Stimulated activated CD4-positive, alpha-beta T cell treated with anti-CD3 and anti-CD28 coated beads, Interleukin-15, amount 100 ng/mL, for 1 hour (primary cell): ENCODE measurements at regions not wholly inside any gene's neighbourhood (a gene's known extent, or its start where the extent isn't known, plus 50 kb on each side); places are given as distances from the start of the nearest gene placed in this dataset.

Experiments used
- DNase-seq, 2 donors: peaks; one replicate each; pipeline ENCODE4 v3.0.0-alpha.2; 2020; ENCODE audit warnings: low read depth in 1 of 2, low spot score in 1 of 2

- DNase-seq, result no peak
These were observed 766.3 kb downstream of the SLC4A3 start for GRCh38 chr2:220393711-220394110.

- DNase-seq, result no peak
These were observed 767.0 kb downstream of the SLC4A3 start for GRCh38 chr2:220394433-220394832.

- no peak for DNase-seq
These were observed 768.9 kb downstream of the SLC4A3 start for GRCh38 chr2:220396287-220396686.

GRCh38 chr2:220410296-220410695, 782.9 kb downstream of the SLC4A3 start:
- DNase-seq, result no peak

GRCh38 chr2:220417503-220417902, 790.1 kb downstream of the SLC4A3 start:
- DNase-seq, result no peak

GRCh38 chr2:220419647-220420046, 792.2 kb downstream of the SLC4A3 start:
- DNase-seq, result no peak

- no peak for DNase-seq
These were observed 793.4 kb downstream of the SLC4A3 start for GRCh38 chr2:220420820-220421219.

GRCh38 chr2:220422676-220423075, 795.2 kb downstream of the SLC4A3 start:
- no peak for DNase-seq

- DNase-seq, result no peak
These were observed 797.1 kb downstream of the SLC4A3 start for GRCh38 chr2:220424561-220424960.

- no peak for DNase-seq
These were observed 805.2 kb downstream of the SLC4A3 start for GRCh38 chr2:220432645-220433044.

GRCh38 chr2:220433131-220433530, 805.7 kb downstream of the SLC4A3 start:
- DNase-seq, result no peak

- no peak for DNase-seq
These were observed 807.0 kb downstream of the SLC4A3 start for GRCh38 chr2:220434385-220434784.

GRCh38 chr2:220437938-220438337, 810.5 kb downstream of the SLC4A3 start:
- DNase-seq, result no peak

GRCh38 chr2:220440731-220441130, 813.3 kb downstream of the SLC4A3 start:
- no peak for DNase-seq

- no peak for DNase-seq
These were observed 814.0 kb downstream of the SLC4A3 start for GRCh38 chr2:220441404-220441803.

- no peak for DNase-seq
These were observed 814.6 kb downstream of the SLC4A3 start for GRCh38 chr2:220442012-220442411.

- DNase-seq, result no peak
These were observed 818.1 kb downstream of the SLC4A3 start for GRCh38 chr2:220445429-220446105.

- DNase-seq, result no peak
These were observed 818.8 kb downstream of the SLC4A3 start for GRCh38 chr2:220446106-220446712.

GRCh38 chr2:220450846-220451245, 823.4 kb downstream of the SLC4A3 start:
- DNase-seq, result no peak

- no peak for DNase-seq
These were observed 824.0 kb downstream of the SLC4A3 start for GRCh38 chr2:220451438-220451837.

- no peak for DNase-seq
These were observed 825.1 kb downstream of the SLC4A3 start for GRCh38 chr2:220452561-220452960.

- DNase-seq, result no peak
These were observed 828.0 kb downstream of the SLC4A3 start for GRCh38 chr2:220455351-220455990.

- no peak for DNase-seq
These were observed 830.6 kb downstream of the SLC4A3 start for GRCh38 chr2:220458051-220458450.
